ENCODE measurements at regions not wholly inside any gene's neighbourhood (a gene's known extent, or its start where the extent isn't known, plus 50 kb on each side); places are given as distances from the start of the nearest gene placed in this dataset.

DNA sequence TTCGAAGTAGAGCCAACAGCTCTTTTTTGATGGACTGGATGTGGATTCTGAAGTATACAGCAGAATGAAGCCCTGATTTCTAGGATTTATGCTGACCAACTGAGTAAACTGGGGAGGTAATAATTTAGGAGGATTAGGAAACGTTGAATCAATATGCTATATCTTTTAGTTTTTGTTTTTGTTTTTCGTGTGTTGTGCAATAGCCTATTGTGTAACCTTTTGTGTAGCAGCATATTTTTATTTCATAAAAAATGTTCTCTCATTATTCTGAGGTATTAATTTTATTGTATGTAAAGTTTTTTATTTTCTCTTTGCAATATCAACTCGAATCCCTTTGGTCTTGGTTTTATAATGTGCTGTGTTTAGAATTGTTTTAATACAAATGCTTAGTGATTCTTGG, 902.3 kb downstream of the EFNA5 start:
- Histone ChIP-seq H3K4me1 (ENCODE audit: control insufficient read depth, insufficient read depth, low read length) (no peaks in the 10 kb centered on the region), H3K36me3 (ENCODE audit: control insufficient read depth, insufficient read depth, low read length) (no peaks in the 10 kb centered on the region), H3K27me3 (ENCODE audit: control insufficient read depth, insufficient read depth, low read length) (no peaks in the 10 kb centered on the region), H3K27ac (ENCODE audit: low read length) (no peak overlapping the region), H3K4me3 (ENCODE audit: low read length) (no peak overlapping the region), H3K9me3 (replicated peaks; ENCODE audit: control insufficient read depth, low read depth, low read length) (no peaks in the 10 kb centered on the region)
- WGBS (ENCODE audit: insufficient coverage): 100% methylated on average over 1 of the region's 4 CpGs
- DNase-seq: no peak

GRCh38 chr5:106766916-106767315, 903.8 kb downstream of the EFNA5 start:
- 83% methylated on average over 1 of the region's 2 CpGs for WGBS (ENCODE audit: insufficient coverage)
- H3K4me1 ChIP-seq (ENCODE audit: control insufficient read depth, insufficient read depth, low read length): no peaks in the 10 kb centered on the region
- H3K36me3 ChIP-seq (ENCODE audit: control insufficient read depth, insufficient read depth, low read length): no peaks in the 10 kb centered on the region
- no peak overlapping the region for H3K27ac ChIP-seq (ENCODE audit: low read length)
- DNase-seq: peak; percentile 3
- no peaks in the 10 kb centered on the region for H3K27me3 ChIP-seq (ENCODE audit: control insufficient read depth, insufficient read depth, low read length)
- H3K4me3 ChIP-seq (ENCODE audit: low read length): no peak overlapping the region
- no peaks in the 10 kb centered on the region for H3K9me3 ChIP-seq (replicated peaks; ENCODE audit: control insufficient read depth, low read depth, low read length)

- H3K27ac ChIP-seq (ENCODE audit: low read length): no peak overlapping the region
- WGBS (ENCODE audit: insufficient coverage): 20% methylated on average over 1 of the region's 3 CpGs
- no peaks in the 10 kb centered on the region for H3K36me3 ChIP-seq (ENCODE audit: control insufficient read depth, insufficient read depth, low read length)
- H3K9me3 ChIP-seq (replicated peaks; ENCODE audit: control insufficient read depth, low read depth, low read length): no peaks in the 10 kb centered on the region
- H3K4me1 ChIP-seq (ENCODE audit: control insufficient read depth, insufficient read depth, low read length): no peaks in the 10 kb centered on the region
- DNase-seq: peak; percentile 12
- no peak overlapping the region for H3K4me3 ChIP-seq (ENCODE audit: low read length)
- no peaks in the 10 kb centered on the region for H3K27me3 ChIP-seq (ENCODE audit: control insufficient read depth, insufficient read depth, low read length)
Measured at GRCh38 chr5:106759581-106759980, 911.2 kb downstream of the EFNA5 start.

DNA sequence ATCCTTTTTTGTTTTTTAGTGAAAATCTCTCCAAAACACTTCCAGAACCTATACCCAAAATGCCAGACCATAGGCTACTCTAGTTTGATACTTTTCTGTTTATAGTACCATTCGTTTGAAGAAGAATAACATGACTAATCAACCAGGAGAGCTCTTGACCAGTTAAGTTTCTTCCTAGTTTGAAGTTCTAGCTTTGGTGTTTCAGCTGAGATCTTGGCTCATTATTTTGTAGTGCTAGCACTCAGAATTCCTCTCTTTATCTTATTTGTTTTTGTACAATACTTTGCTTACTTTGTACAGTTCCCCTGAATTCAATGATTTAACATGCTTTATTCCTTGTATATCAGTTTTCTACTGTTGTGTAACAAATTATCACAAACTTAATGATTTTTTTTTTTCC, 911.6 kb downstream of the EFNA5 start:
- no peak overlapping the region for H3K27ac ChIP-seq (ENCODE audit: low read length)
- no peaks in the 10 kb centered on the region for H3K27me3 ChIP-seq (ENCODE audit: control insufficient read depth, insufficient read depth, low read length)
- H3K4me3 ChIP-seq (ENCODE audit: low read length): no peak overlapping the region
- no peaks in the 10 kb centered on the region for H3K36me3 ChIP-seq (ENCODE audit: control insufficient read depth, insufficient read depth, low read length)
- DNase-seq: no peak
- WGBS (ENCODE audit: insufficient coverage): no CpG with 5 or more reads among the region's 1 CpG
- no peaks in the 10 kb centered on the region for H3K4me1 ChIP-seq (ENCODE audit: control insufficient read depth, insufficient read depth, low read length)
- no peaks in the 10 kb centered on the region for H3K9me3 ChIP-seq (replicated peaks; ENCODE audit: control insufficient read depth, low read depth, low read length)

DNA sequence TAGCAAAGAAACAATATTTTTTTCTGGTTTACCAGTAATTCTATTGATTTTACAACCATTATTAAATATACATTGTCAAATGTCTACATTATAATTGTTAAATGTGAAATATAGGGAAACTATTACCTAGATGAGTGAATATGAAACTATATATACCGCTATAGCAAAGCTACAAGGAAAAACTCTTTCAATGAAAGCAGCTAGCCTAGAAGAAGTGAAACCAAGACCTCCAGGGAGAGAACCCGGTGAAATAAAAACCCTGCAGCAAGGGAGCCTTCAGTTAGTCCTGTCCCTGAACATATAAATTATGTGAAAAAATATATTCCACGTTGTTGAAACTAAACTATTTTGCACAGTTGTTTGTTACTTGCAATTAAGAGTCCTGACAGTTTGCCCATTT, 913.1 kb downstream of the EFNA5 start:
- Histone ChIP-seq H3K27ac (ENCODE audit: low read length) (no peak overlapping the region), H3K4me1 (ENCODE audit: control insufficient read depth, insufficient read depth, low read length) (no peaks in the 10 kb centered on the region), H3K4me3 (ENCODE audit: low read length) (no peak overlapping the region), H3K36me3 (ENCODE audit: control insufficient read depth, insufficient read depth, low read length) (no peaks in the 10 kb centered on the region), H3K9me3 (replicated peaks; ENCODE audit: control insufficient read depth, low read depth, low read length) (no peaks in the 10 kb centered on the region), H3K27me3 (ENCODE audit: control insufficient read depth, insufficient read depth, low read length) (no peaks in the 10 kb centered on the region)
- WGBS (ENCODE audit: insufficient coverage): no CpG with 5 or more reads among the region's 3 CpGs
- DNase-seq: no peak

- DNase-seq: no peak
- 100% methylated on average over 3 of the region's 4 CpGs for WGBS (ENCODE audit: insufficient coverage)
- no peak overlapping the region for H3K27ac ChIP-seq (ENCODE audit: low read length)
- H3K27me3 ChIP-seq (ENCODE audit: control insufficient read depth, insufficient read depth, low read length): no peaks in the 10 kb centered on the region
- no peaks in the 10 kb centered on the region for H3K9me3 ChIP-seq (replicated peaks; ENCODE audit: control insufficient read depth, low read depth, low read length)
- no peak overlapping the region for H3K4me3 ChIP-seq (ENCODE audit: low read length)
- H3K36me3 ChIP-seq (ENCODE audit: control insufficient read depth, insufficient read depth, low read length): no peaks in the 10 kb centered on the region
- no peaks in the 10 kb centered on the region for H3K4me1 ChIP-seq (ENCODE audit: control insufficient read depth, insufficient read depth, low read length)
Measured at GRCh38 chr5:106755789-106756188, 914.9 kb downstream of the EFNA5 start.

GRCh38 chr5:106755066-106755465, 915.7 kb downstream of the EFNA5 start:
- Histone ChIP-seq H3K27ac (ENCODE audit: low read length) (no peak overlapping the region), H3K4me1 (ENCODE audit: control insufficient read depth, insufficient read depth, low read length) (no peaks in the 10 kb centered on the region), H3K36me3 (ENCODE audit: control insufficient read depth, insufficient read depth, low read length) (no peaks in the 10 kb centered on the region), H3K9me3 (replicated peaks; ENCODE audit: control insufficient read depth, low read depth, low read length) (no peaks in the 10 kb centered on the region), H3K27me3 (ENCODE audit: control insufficient read depth, insufficient read depth, low read length) (no peaks in the 10 kb centered on the region), H3K4me3 (ENCODE audit: low read length) (no peak overlapping the region)
- no CpG with 5 or more reads among the region's 2 CpGs for WGBS (ENCODE audit: insufficient coverage)
- no peak for DNase-seq

GRCh38 chr5:106749826-106750225, 920.9 kb downstream of the EFNA5 start:
- Histone ChIP-seq H3K27ac (ENCODE audit: low read length) (no peak overlapping the region), H3K4me1 (ENCODE audit: control insufficient read depth, insufficient read depth, low read length) (no peaks in the 10 kb centered on the region), H3K9me3 (replicated peaks; ENCODE audit: control insufficient read depth, low read depth, low read length) (no peaks in the 10 kb centered on the region), H3K27me3 (ENCODE audit: control insufficient read depth, insufficient read depth, low read length) (no peaks in the 10 kb centered on the region), H3K4me3 (ENCODE audit: low read length) (no peak overlapping the region), H3K36me3 (ENCODE audit: control insufficient read depth, insufficient read depth, low read length) (no peaks in the 10 kb centered on the region)
- no peak for DNase-seq

DNA sequence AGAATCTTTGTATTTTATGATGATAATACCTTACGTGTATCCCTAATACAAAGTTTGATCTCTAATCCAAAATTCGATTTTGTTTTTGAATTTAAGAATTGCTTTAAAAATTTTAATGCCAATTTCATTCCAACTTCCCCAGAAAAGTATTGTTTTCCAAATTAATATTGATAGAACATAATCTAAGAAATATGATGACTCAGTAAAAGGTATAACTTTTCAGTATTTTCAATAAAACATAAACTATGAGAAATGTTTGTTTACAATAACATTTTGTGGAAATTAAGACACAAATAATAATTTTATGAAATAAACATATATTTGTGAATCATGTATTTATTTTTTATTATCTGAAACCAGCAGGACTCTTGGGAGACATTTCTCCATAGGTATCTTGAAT, 931.6 kb downstream of the EFNA5 start:
- Histone ChIP-seq H3K27ac (ENCODE audit: low read length) (no peak overlapping the region), H3K9me3 (replicated peaks; ENCODE audit: control insufficient read depth, low read depth, low read length) (no peaks in the 10 kb centered on the region), H3K4me1 (ENCODE audit: control insufficient read depth, insufficient read depth, low read length) (no peaks in the 10 kb centered on the region), H3K36me3 (ENCODE audit: control insufficient read depth, insufficient read depth, low read length) (no peaks in the 10 kb centered on the region), H3K4me3 (ENCODE audit: low read length) (no peak overlapping the region), H3K27me3 (ENCODE audit: control insufficient read depth, insufficient read depth, low read length) (no peaks in the 10 kb centered on the region)
- DNase-seq: no peak
- no CpG with 5 or more reads among the region's 2 CpGs for WGBS (ENCODE audit: insufficient coverage)

- Histone ChIP-seq H3K4me3 (ENCODE audit: low read length) (no peak overlapping the region), H3K27ac (ENCODE audit: low read length) (no peak overlapping the region), H3K9me3 (replicated peaks; ENCODE audit: control insufficient read depth, low read depth, low read length) (no peaks in the 10 kb centered on the region), H3K27me3 (ENCODE audit: control insufficient read depth, insufficient read depth, low read length) (no peaks in the 10 kb centered on the region), H3K36me3 (ENCODE audit: control insufficient read depth, insufficient read depth, low read length) (no peaks in the 10 kb centered on the region), H3K4me1 (ENCODE audit: control insufficient read depth, insufficient read depth, low read length) (no peaks in the 10 kb centered on the region)
- DNase-seq: peak; percentile 4
- no CpG with 5 or more reads among the region's 1 CpG for WGBS (ENCODE audit: insufficient coverage)
Measured at GRCh38 chr5:106737111-106737510, 933.6 kb downstream of the EFNA5 start.

- Histone ChIP-seq H3K4me3 (ENCODE audit: low read length) (no peak overlapping the region), H3K9me3 (replicated peaks; ENCODE audit: control insufficient read depth, low read depth, low read length) (peaks cover 3% of the 10 kb centered on the region), H3K27ac (ENCODE audit: low read length) (no peak overlapping the region), H3K4me1 (ENCODE audit: control insufficient read depth, insufficient read depth, low read length) (no peaks in the 10 kb centered on the region), H3K36me3 (ENCODE audit: control insufficient read depth, insufficient read depth, low read length) (no peaks in the 10 kb centered on the region), H3K27me3 (ENCODE audit: control insufficient read depth, insufficient read depth, low read length) (no peaks in the 10 kb centered on the region)
- DNase-seq: no peak
Measured at GRCh38 chr5:106732624-106733023, 938.1 kb downstream of the EFNA5 start.

All from muscle of leg (tissue), 3 donors.